H1 (cell line): ENCODE measurements at regions not wholly inside any gene's neighbourhood (a gene's known extent, or its start where the extent isn't known, plus 50 kb on each side); places are given as distances from the start of the nearest gene placed in this dataset.

Experiments
- CTCF ChIA-PET: fragments of 300-600 bp; sonication (Branson Sonifier 250); formaldehyde crosslinking; loops from one replicate; lab custom pipeline; 2021; ENCODE audit not compliant: partially characterized antibody; lab: Charles Lee
- POLR2A ChIA-PET: fragments of 300-600 bp; sonication (Branson Sonifier 250); formaldehyde crosslinking; loops from one replicate; lab custom pipeline; 2021; ENCODE audit warnings: inconsistent platforms; ENCODE audit not compliant: partially characterized antibody; lab: Charles Lee
- DNase-seq, 2 experiments: peaks; one replicate each; pipeline versions ENCODE4 v3.0.0 to v3.0.0-alpha.2; 2010 to 2022; ENCODE audit warnings: low spot score in 2 of 2, low read depth in 1 of 2, mixed read lengths in 1 of 2
- FAIRE-seq: peaks from 2 replicates; lab custom pipeline; 2011; peaks lifted over from hg19 to GRCh38; lab: Jason Lieb, UNC
- H2AFZ ChIP-seq: 2 replicates; pipeline ENCODE4 v1.8.1; 2012; ENCODE audit warnings: low read length, inconsistent platforms
- H2AK5ac ChIP-seq: 2 replicates; pipeline ENCODE4 v1.6.1; 2013; ENCODE audit warnings: low read depth, low read length
- H2BK120ac ChIP-seq: replicated peaks from 2 replicates; pipeline ENCODE3; 2013; ENCODE audit warnings: low read depth, low read length, inconsistent platforms
- H2BK12ac ChIP-seq: 2 replicates; pipeline ENCODE4 v1.6.1; 2013; ENCODE audit warnings: low read depth, low read length
- H2BK15ac ChIP-seq: 2 replicates; pipeline ENCODE4 v1.6.1; 2013; ENCODE audit warnings: low read length
- H2BK20ac ChIP-seq: 2 replicates; pipeline ENCODE4 v1.6.1; 2013; ENCODE audit warnings: low read length
- H2BK5ac ChIP-seq: 2 replicates; pipeline ENCODE4 v1.6.1; 2013; ENCODE audit warnings: low read depth, low read length
- H3K14ac ChIP-seq: 2 replicates; pipeline ENCODE4 v1.6.1; 2013; ENCODE audit warnings: inconsistent platforms; ENCODE audit not compliant: insufficient read length
- H3K18ac ChIP-seq: 2 replicates; pipeline ENCODE4 v1.6.1; 2013; ENCODE audit warnings: low read length; ENCODE audit errors: extremely low read depth
- H3K23ac ChIP-seq: 2 replicates; pipeline ENCODE4 v1.6.1; 2013; ENCODE audit warnings: inconsistent platforms; ENCODE audit not compliant: insufficient read length
- H3K23me2 ChIP-seq: 2 replicates; pipeline ENCODE4 v1.6.1; 2013; ENCODE audit warnings: low read depth, low read length
- H3K27ac ChIP-seq: 2 replicates; pipeline ENCODE4 v1.6.1; 2011; ENCODE audit warnings: low read depth, low read length, inconsistent platforms
- H3K27me3 ChIP-seq, 4 experiments: replicated peaks in 1 of 4; 1 replicate in 1 of 4; 2 replicates in 3 of 4; pipeline versions ENCODE4 v1.6.1 to v1.8.1; 2011 to 2013; ENCODE audit warnings: low read length in 3 of 4, mild to moderate bottlenecking in 3 of 4, inconsistent platforms in 2 of 4, mixed read lengths in 2 of 4, moderate library complexity in 1 of 4; ENCODE audit not compliant: control insufficient read depth in 3 of 4, insufficient read depth in 3 of 4; ENCODE audit errors: extremely low read depth in 1 of 4
- H3K36me3 ChIP-seq, 4 experiments: 2 replicates each; pipeline versions ENCODE4 v1.6.1 to v1.8.1; 2011 to 2013; ENCODE audit warnings: mild to moderate bottlenecking in 4 of 4, low read length in 3 of 4, moderate library complexity in 2 of 4, control low read depth in 1 of 4, inconsistent platforms in 1 of 4; ENCODE audit not compliant: insufficient read depth in 4 of 4, control insufficient read depth in 2 of 4
- H3K4ac ChIP-seq: replicated peaks from 2 replicates; pipeline ENCODE3; 2013; ENCODE audit warnings: low read length, low read depth, mixed read lengths, inconsistent platforms; ENCODE audit not compliant: insufficient read length
- H3K4me1 ChIP-seq, 4 experiments: replicated peaks in 1 of 4; 1 replicate in 1 of 4; 2 replicates in 3 of 4; pipeline versions ENCODE4 v1.6.1 to v1.8.1; 2011 to 2013; ENCODE audit warnings: low read length in 3 of 4, inconsistent platforms in 2 of 4, mixed read lengths in 1 of 4; ENCODE audit not compliant: insufficient read depth in 4 of 4, control insufficient read depth in 3 of 4
- H3K4me2 ChIP-seq, 2 experiments: 2 replicates each; pipeline versions ENCODE4 v1.6.1 to v1.8.1; 2011 to 2013; ENCODE audit warnings: low read depth in 2 of 2, low read length in 2 of 2, control low read depth in 1 of 2, inconsistent platforms in 1 of 2, mild to moderate bottlenecking in 1 of 2; ENCODE audit not compliant: insufficient read depth in 1 of 2
- H3K4me3 ChIP-seq, 4 experiments: fragments of 200-600, 300-600 bp in 1 of 4; sonication (generic), shearing (Covaris generic), sonication (Bioruptor Twin) in 1 of 4; 2 replicates each; pipeline versions ENCODE4 v1.5.1 to v1.8.1; 2011 to 2016; ENCODE audit warnings: low read length in 4 of 4, low read depth in 3 of 4, control low read depth in 2 of 4, inconsistent platforms in 2 of 4, mild to moderate bottlenecking in 2 of 4, mixed read lengths in 1 of 4, moderate library complexity in 1 of 4; ENCODE audit not compliant: insufficient read depth in 2 of 4; ENCODE audit errors: extremely low read depth in 1 of 4
- H3K56ac ChIP-seq: replicated peaks from 2 replicates; pipeline ENCODE3; 2013; ENCODE audit warnings: low read depth, mild to moderate bottlenecking, mixed read lengths, low read length, inconsistent platforms; ENCODE audit not compliant: insufficient read length
- H3K79me1 ChIP-seq: 2 replicates; pipeline ENCODE4 v1.6.1; 2013; ENCODE audit warnings: low read depth, low read length, control low read depth
- H3K79me2 ChIP-seq, 2 experiments: 2 replicates each; pipeline versions ENCODE4 v1.6.1 to v1.8.1; 2012 to 2013; ENCODE audit warnings: low read length in 2 of 2, mild to moderate bottlenecking in 2 of 2, inconsistent platforms in 1 of 2; ENCODE audit not compliant: insufficient read depth in 2 of 2, control insufficient read depth in 1 of 2
- H3K9ac ChIP-seq, 4 experiments: replicated peaks in 1 of 4; 1 replicate in 1 of 4; 2 replicates in 3 of 4; pipeline versions ENCODE4 v1.6.1 to v1.8.1; 2011 to 2013; ENCODE audit warnings: low read depth in 3 of 4, low read length in 3 of 4, control low read depth in 2 of 4, mild to moderate bottlenecking in 2 of 4, moderate library complexity in 2 of 4, inconsistent platforms in 1 of 4; ENCODE audit errors: extremely low read depth in 1 of 4
- H3K9me3 ChIP-seq, 2 experiments: 2 replicates each; pipeline versions ENCODE4 v1.6.1 to v1.8.1; 2012 to 2013; ENCODE audit warnings: mild to moderate bottlenecking in 2 of 2, moderate library complexity in 2 of 2, control low read depth in 1 of 2, inconsistent platforms in 1 of 2, low read depth in 1 of 2, low read length in 1 of 2, mixed read lengths in 1 of 2; ENCODE audit not compliant: insufficient read depth in 2 of 2
- H4K20me1 ChIP-seq, 2 experiments: replicated peaks in 1 of 2; 2 replicates each; pipeline versions ENCODE3 to v1.8.1; 2011 to 2013; ENCODE audit warnings: inconsistent platforms in 2 of 2, low read length in 2 of 2, mild to moderate bottlenecking in 1 of 2; ENCODE audit not compliant: insufficient read depth in 2 of 2, control insufficient read depth in 1 of 2
- H4K5ac ChIP-seq: 2 replicates; pipeline ENCODE4 v1.6.1; 2013; ENCODE audit warnings: low read length, low read depth, mixed read lengths, inconsistent platforms; ENCODE audit not compliant: insufficient read length
- H4K8ac ChIP-seq: 2 replicates; pipeline ENCODE4 v1.8.0; 2013; ENCODE audit warnings: mild to moderate bottlenecking, moderate library complexity, low read length, inconsistent platforms; ENCODE audit not compliant: insufficient read depth; ENCODE audit errors: extremely low read depth
- H4K91ac ChIP-seq: replicated peaks from 2 replicates; pipeline ENCODE3; 2013; ENCODE audit warnings: low read length, mixed read lengths, inconsistent platforms; ENCODE audit not compliant: insufficient read length
- ASH2L ChIP-seq: fragments of 200-600, 300-600 bp; sonication (generic); IDR thresholded peaks from one replicate; pipeline ENCODE4 v1.7.1; 2017; ENCODE audit warnings: low read length
- BCL11A ChIP-seq, 2 experiments: IDR thresholded peaks; one replicate each; pipeline ENCODE4 v1.6.1; 2011; ENCODE audit warnings: low read depth in 2 of 2, low read length in 2 of 2, mild to moderate bottlenecking in 2 of 2
- CBX8 ChIP-seq: fragments of 300-800, 300-1000 bp; sonication (generic); IDR thresholded peaks from 2 replicates; pipeline ENCODE4 v1.7.1; 2016; ENCODE audit warnings: low read depth, low read length, borderline replicate concordance
- JUN ChIP-seq: IDR thresholded peaks from 2 replicates; pipeline ENCODE4 v1.6.1; 2011; ENCODE audit warnings: low read depth, mild to moderate bottlenecking, improper control_type of control experiment, low read length
- KDM4A ChIP-seq: IDR thresholded peaks from one replicate; pipeline ENCODE4 v1.7.1; 2012; ENCODE audit warnings: low read depth, mild to moderate bottlenecking, moderate library complexity, low read length, inconsistent platforms; ENCODE audit not compliant: severe bottlenecking
- PHF8 ChIP-seq: fragments of 200-600 bp; sonication (generic); conservative IDR thresholded peaks from 2 replicates; pipeline ENCODE4 v1.7.1; 2012; ENCODE audit warnings: low read depth, mild to moderate bottlenecking, inconsistent platforms, low read length, moderate library complexity
- RAD21 ChIP-seq, 2 experiments: IDR thresholded peaks in 1 of 2; conservative IDR thresholded peaks in 1 of 2; 2 replicates each; pipeline ENCODE4 v1.6.1; 2011; ENCODE audit warnings: low read depth in 2 of 2, low read length in 2 of 2, improper control_type of control experiment in 1 of 2, inconsistent platforms in 1 of 2, mild to moderate bottlenecking in 1 of 2, moderate library complexity in 1 of 2
- SAP30 ChIP-seq: fragments of 300-600 bp; sonication (generic); IDR thresholded peaks from 2 replicates; pipeline ENCODE4 v1.7.1; 2012; ENCODE audit warnings: low read length, moderate library complexity, mild to moderate bottlenecking, inconsistent platforms; ENCODE audit not compliant: insufficient read depth, insufficient replicate concordance
- SP1 ChIP-seq: IDR thresholded peaks from 2 replicates; pipeline ENCODE4 v1.6.1; 2011; ENCODE audit warnings: low read depth, low read length
- SP4 ChIP-seq: IDR thresholded peaks from 2 replicates; pipeline ENCODE4 v1.6.1; 2012; ENCODE audit warnings: low read length, inconsistent platforms
- SUZ12 ChIP-seq: fragments of 200-600 bp; sonication (generic); IDR thresholded peaks from 2 replicates; pipeline ENCODE4 v1.6.1; 2012; ENCODE audit warnings: mild to moderate bottlenecking, inconsistent platforms, low read length, moderate library complexity, mixed read lengths
- WGBS, 2 experiments: shearing (Covaris generic) in 1 of 2; methylation state at CpG; one replicate each; pipeline versions ENCODE4 v1.1.6 to v1.1.7; 2013 to 2015; ENCODE audit warnings: low lambda C conversion rate in 2 of 2, mixed read lengths in 2 of 2, inconsistent platforms in 1 of 2, low coverage in 1 of 2, missing lambda C conversion rate in 1 of 2; ENCODE audit not compliant: insufficient replicate concordance in 2 of 2, insufficient coverage in 1 of 2, insufficient read length in 1 of 2; ENCODE audit errors: extremely low coverage in 1 of 2, missing lambda C conversion rate in 1 of 2; 5-methylcytosine and 5-hydroxymethylcytosine counted together
- TF ChIP-seq, protein P1 (sequence below): IDR thresholded peaks from 2 replicates; pipeline ENCODE4 v1.6.1; 2012; ENCODE audit warnings: inconsistent platforms
- TF ChIP-seq, protein P2 (sequence below): IDR thresholded peaks from 2 replicates; pipeline ENCODE4 v1.6.1; 2011; ENCODE audit warnings: low read length, improper control_type of control experiment

DNA sequence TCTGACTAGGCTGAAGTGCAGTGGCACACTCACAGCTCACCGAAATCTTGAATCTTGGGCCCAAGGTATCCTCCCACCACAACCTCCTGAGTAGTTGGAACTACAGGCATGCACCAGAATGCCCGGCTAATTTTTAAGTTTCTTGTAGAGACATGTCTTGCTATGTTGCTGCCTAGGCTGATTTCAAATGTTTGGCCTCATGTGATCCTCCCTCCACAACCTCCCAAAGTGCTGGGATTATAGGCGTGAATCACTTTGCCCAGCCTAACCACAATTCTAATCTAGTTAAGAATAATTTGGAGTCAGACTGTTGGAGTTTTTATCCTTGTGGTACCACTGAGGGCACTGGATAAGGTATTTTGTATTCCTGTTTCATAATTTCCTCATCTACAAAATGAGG, 317.5 kb upstream of the AGA start:
- ChIA-PET POLR2A (no interaction called here), CTCF (no interaction called here)
- H2BK12ac ChIP-seq, result no peak overlapping the region
- no peak overlapping the region for H3K27ac ChIP-seq
- no peaks in the 10 kb centered on the region for H3K23me2 ChIP-seq
- H3K14ac ChIP-seq, result no peak overlapping the region
- no peak overlapping the region for H3K4me3 ChIP-seq
- no peak overlapping the region for H3K4ac ChIP-seq
- no peak overlapping the region for H2AFZ ChIP-seq
- no peaks in the 10 kb centered on the region for H3K79me1 ChIP-seq
- WGBS, 2 experiments, result 97% methylated on average over 3 of the region's 3 CpGs; no CpG with 5 or more reads in 1 of the 2 experiments
- H3K18ac ChIP-seq, result no peak overlapping the region
- FAIRE-seq (no peak), DNase-seq (no peak)
- no peaks in the 10 kb centered on the region for H3K79me2 ChIP-seq
- no peak overlapping the region for H2BK120ac ChIP-seq
- H2BK5ac ChIP-seq, result no peak overlapping the region
- H3K4me2 ChIP-seq, result no peak overlapping the region
- H3K36me3 ChIP-seq, result no peaks in the 10 kb centered on the region
- H3K27me3 ChIP-seq, result no peaks in the 10 kb centered on the region
- no peaks in the 10 kb centered on the region; a peak in 1 of 4 replicates for H3K9me3 ChIP-seq
- no peak overlapping the region for H2BK15ac ChIP-seq
- H4K8ac ChIP-seq, result no peak overlapping the region
- no peak overlapping the region for H2AK5ac ChIP-seq
- no peak overlapping the region for H3K56ac ChIP-seq
- H4K5ac ChIP-seq, result no peak overlapping the region
- no peaks in the 10 kb centered on the region for H4K20me1 ChIP-seq
- no peak overlapping the region for H3K9ac ChIP-seq
- no peak overlapping the region for H4K91ac ChIP-seq
- H3K23ac ChIP-seq, result no peak overlapping the region
- H3K4me1 ChIP-seq, result no peaks in the 10 kb centered on the region
- H2BK20ac ChIP-seq, result no peak overlapping the region
- TF ChIP-seq BCL11A (IDR thresholded peaks at IDR 0.05; ENCODE audit: low read depth in 2 of 2, low read length in 2 of 2) (no peak), PHF8 (no peak), CBX8 (no peak), SP4 (no peak), RAD21 (IDR thresholded peaks at IDR 0.05 in 1 of 2, conservative IDR thresholded peaks at IDR 0.05 in 1 of 2; ENCODE audit: low read depth in 2 of 2, low read length in 2 of 2) (no peak), JUN (no peak), SP1 (no peak), KDM4A (no peak), ASH2L (no peak), SAP30 (no peak), SUZ12 (no peak)
- TF ChIP-seq, protein P1, sequence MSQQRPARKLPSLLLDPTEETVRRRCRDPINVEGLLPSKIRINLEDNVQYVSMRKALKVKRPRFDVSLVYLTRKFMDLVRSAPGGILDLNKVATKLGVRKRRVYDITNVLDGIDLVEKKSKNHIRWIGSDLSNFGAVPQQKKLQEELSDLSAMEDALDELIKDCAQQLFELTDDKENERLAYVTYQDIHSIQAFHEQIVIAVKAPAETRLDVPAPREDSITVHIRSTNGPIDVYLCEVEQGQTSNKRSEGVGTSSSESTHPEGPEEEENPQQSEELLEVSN, result no peak
- TF ChIP-seq, protein P2, sequence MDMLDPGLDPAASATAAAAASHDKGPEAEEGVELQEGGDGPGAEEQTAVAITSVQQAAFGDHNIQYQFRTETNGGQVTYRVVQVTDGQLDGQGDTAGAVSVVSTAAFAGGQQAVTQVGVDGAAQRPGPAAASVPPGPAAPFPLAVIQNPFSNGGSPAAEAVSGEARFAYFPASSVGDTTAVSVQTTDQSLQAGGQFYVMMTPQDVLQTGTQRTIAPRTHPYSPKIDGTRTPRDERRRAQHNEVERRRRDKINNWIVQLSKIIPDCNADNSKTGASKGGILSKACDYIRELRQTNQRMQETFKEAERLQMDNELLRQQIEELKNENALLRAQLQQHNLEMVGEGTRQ, result no peak
